ENCODE measurements at regions not wholly inside any gene's neighbourhood (a gene's known extent, or its start where the extent isn't known, plus 50 kb on each side); places are given as distances from the start of the nearest gene placed in this dataset.

GRCh38 chr6:12391472-12391871, 101.3 kb downstream of the EDN1 start:
- TF ChIP-seq, protein P1, sequence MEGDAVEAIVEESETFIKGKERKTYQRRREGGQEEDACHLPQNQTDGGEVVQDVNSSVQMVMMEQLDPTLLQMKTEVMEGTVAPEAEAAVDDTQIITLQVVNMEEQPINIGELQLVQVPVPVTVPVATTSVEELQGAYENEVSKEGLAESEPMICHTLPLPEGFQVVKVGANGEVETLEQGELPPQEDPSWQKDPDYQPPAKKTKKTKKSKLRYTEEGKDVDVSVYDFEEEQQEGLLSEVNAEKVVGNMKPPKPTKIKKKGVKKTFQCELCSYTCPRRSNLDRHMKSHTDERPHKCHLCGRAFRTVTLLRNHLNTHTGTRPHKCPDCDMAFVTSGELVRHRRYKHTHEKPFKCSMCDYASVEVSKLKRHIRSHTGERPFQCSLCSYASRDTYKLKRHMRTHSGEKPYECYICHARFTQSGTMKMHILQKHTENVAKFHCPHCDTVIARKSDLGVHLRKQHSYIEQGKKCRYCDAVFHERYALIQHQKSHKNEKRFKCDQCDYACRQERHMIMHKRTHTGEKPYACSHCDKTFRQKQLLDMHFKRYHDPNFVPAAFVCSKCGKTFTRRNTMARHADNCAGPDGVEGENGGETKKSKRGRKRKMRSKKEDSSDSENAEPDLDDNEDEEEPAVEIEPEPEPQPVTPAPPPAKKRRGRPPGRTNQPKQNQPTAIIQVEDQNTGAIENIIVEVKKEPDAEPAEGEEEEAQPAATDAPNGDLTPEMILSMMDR (conservative IDR thresholded peaks at IDR 0.05) = no peak
- no peak for TF ChIP-seq ZFX (IDR thresholded peaks at IDR 0.05)

Measured in C4-2B (cell line).